ENCODE measurements at regions not wholly inside any gene's neighbourhood (a gene's known extent, or its start where the extent isn't known, plus 50 kb on each side); places are given as distances from the start of the nearest gene placed in this dataset.

- Histone ChIP-seq H3K4me1 (ENCODE audit: control insufficient read depth in 1 of 2, low read depth in 2 of 2) (no peaks in the 10 kb centered on the region), H3K36me3 (no peaks in the 10 kb centered on the region), H3K27me3 (replicated peaks; ENCODE audit: insufficient read depth) (no peaks in the 10 kb centered on the region), H3K27ac (no peak overlapping the region), H3K4me3 (no peak overlapping the region), H3K9me3 (no peaks in the 10 kb centered on the region)
- ATAC-seq (ENCODE audit: insufficient number of reproducible peaks, low FRiP score, low read depth) (no peak), DNase-seq (ENCODE audit: low spot score) (no peak)
- TF ChIP-seq CTCF (IDR thresholded peaks at IDR 0.05): no peak
These were observed 350.1 kb downstream of the CASP12 start for GRCh38 chr11:104547996-104548661.

GRCh38 chr11:104546501-104546900 is 351.8 kb downstream of the CASP12 start:
- H3K27ac ChIP-seq: no peak overlapping the region
- no peaks in the 10 kb centered on the region for H3K27me3 ChIP-seq (replicated peaks; ENCODE audit: insufficient read depth)
- H3K9me3 ChIP-seq: no peaks in the 10 kb centered on the region
- no peaks in the 10 kb centered on the region for H3K36me3 ChIP-seq
- no peak for DNase-seq (ENCODE audit: low spot score)
- TF ChIP-seq CTCF (IDR thresholded peaks at IDR 0.05): no peak
- no peaks in the 10 kb centered on the region for H3K4me1 ChIP-seq (ENCODE audit: control insufficient read depth in 1 of 2, low read depth in 2 of 2)
- ATAC-seq (ENCODE audit: insufficient number of reproducible peaks, low FRiP score, low read depth): no peak
- no peak overlapping the region for H3K4me3 ChIP-seq

- Histone ChIP-seq H3K36me3 (no peaks in the 10 kb centered on the region), H3K9me3 (no peaks in the 10 kb centered on the region), H3K4me3 (no peak overlapping the region), H3K27ac (no peak overlapping the region), H3K27me3 (replicated peaks; ENCODE audit: insufficient read depth) (no peaks in the 10 kb centered on the region), H3K4me1 (ENCODE audit: control insufficient read depth in 1 of 2, low read depth in 2 of 2) (no peaks in the 10 kb centered on the region)
- DNase-seq (ENCODE audit: low spot score): no peak
- no peak for ATAC-seq (ENCODE audit: insufficient number of reproducible peaks, low FRiP score, low read depth)
- TF ChIP-seq CTCF (IDR thresholded peaks at IDR 0.05): no peak
These were observed 356.6 kb downstream of the CASP12 start for GRCh38 chr11:104541701-104542100.

GRCh38 chr11:104538313-104538712 is 359.9 kb downstream of the CASP12 start:
- ATAC-seq (ENCODE audit: insufficient number of reproducible peaks, low FRiP score, low read depth): no peak
- no peaks in the 10 kb centered on the region for H3K4me1 ChIP-seq (ENCODE audit: control insufficient read depth in 1 of 2, low read depth in 2 of 2)
- TF ChIP-seq CTCF (IDR thresholded peaks at IDR 0.05): no peak
- H3K27me3 ChIP-seq (replicated peaks; ENCODE audit: insufficient read depth): no peaks in the 10 kb centered on the region
- no peak for DNase-seq (ENCODE audit: low spot score)
- no peaks in the 10 kb centered on the region for H3K9me3 ChIP-seq
- H3K4me3 ChIP-seq: no peak overlapping the region
- no peak overlapping the region for H3K27ac ChIP-seq
- no peaks in the 10 kb centered on the region for H3K36me3 ChIP-seq

GRCh38 chr11:104534278-104534677 is 364.0 kb downstream of the CASP12 start:
- Histone ChIP-seq H3K27me3 (replicated peaks; ENCODE audit: insufficient read depth) (no peaks in the 10 kb centered on the region), H3K9me3 (no peaks in the 10 kb centered on the region), H3K36me3 (no peaks in the 10 kb centered on the region), H3K4me1 (ENCODE audit: control insufficient read depth in 1 of 2, low read depth in 2 of 2) (no peaks in the 10 kb centered on the region), H3K4me3 (no peak overlapping the region), H3K27ac (no peak overlapping the region)
- DNase-seq (ENCODE audit: low spot score): no peak
- no peak for ATAC-seq (ENCODE audit: insufficient number of reproducible peaks, low FRiP score, low read depth)
- TF ChIP-seq CTCF (IDR thresholded peaks at IDR 0.05): no peak
